ENCODE measurements at regions not wholly inside any gene's neighbourhood (a gene's known extent, or its start where the extent isn't known, plus 50 kb on each side); places are given as distances from the start of the nearest gene placed in this dataset.
"Not testable (repeated sequence)": the region's sequence is repeated elsewhere in the genome, so short reads cannot be mapped to it uniquely, and the experiment has no call there.

DNA sequence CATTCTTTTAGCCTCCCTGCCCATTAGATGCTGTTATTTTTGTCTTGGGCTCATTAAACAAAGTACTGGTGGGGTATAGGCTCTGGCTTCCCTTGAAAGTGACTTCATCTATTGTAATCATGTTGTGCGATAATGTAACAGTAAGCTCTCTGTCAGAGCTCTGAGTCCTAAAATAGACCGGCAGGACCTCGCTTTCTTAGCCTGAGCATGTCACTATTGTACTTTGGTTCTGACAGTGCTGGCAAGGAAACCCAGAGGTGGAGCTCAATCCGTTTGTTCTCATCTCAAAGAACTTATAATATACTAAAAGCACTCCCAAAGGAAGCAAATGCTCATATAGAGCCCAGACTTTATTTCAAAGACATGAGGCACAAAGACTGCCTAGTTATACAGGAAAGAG lies 339.1 kb upstream of the CCNH start:
- DNase-seq (ENCODE audit: low read depth) = no peak

DNA sequence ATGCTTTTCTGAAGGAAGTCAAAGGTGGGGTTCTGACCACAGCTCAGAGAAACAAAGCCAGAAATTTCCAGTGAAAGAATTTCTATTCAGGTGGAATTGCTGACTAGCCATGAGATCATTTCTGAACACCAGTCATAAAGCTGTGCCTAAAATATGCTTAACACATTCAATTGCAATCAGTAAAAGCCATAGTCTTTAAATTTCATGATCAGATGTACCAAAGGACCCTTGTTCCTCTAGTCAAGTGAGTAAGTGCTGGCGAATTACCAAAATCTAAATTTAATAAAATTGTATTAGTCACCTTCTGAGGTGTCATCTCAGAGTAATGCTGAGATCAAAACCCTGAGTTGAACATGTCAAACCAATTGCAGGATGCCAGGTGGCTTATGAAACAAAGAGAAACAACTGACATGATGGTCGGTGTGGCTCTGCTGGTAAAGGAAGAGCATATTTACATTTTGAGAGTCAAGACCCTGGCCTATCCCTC lies 334.2 kb upstream of the CCNH start:
- DNase-seq (ENCODE audit: low read depth) = no peak

DNA sequence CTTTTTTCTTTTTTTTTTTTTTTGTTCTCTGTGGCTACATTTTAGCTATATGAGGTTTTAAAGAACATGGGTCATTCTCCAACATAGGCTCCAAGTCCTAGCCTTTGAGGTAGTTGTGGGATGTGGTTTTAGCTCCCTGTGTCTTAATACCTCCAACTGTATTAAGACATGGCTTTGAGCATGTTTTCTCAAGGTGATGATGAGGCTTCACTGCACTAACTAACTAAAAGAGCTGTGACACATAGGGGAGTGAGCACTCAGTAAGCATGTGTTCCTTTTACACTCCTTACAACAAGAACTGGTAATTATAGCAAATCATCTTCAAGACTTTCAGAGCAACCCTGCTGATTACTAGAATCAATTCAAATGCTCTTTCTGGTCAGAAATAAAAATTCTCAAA lies 333.6 kb upstream of the CCNH start:
- DNase-seq (ENCODE audit: low read depth) = no peak

DNA sequence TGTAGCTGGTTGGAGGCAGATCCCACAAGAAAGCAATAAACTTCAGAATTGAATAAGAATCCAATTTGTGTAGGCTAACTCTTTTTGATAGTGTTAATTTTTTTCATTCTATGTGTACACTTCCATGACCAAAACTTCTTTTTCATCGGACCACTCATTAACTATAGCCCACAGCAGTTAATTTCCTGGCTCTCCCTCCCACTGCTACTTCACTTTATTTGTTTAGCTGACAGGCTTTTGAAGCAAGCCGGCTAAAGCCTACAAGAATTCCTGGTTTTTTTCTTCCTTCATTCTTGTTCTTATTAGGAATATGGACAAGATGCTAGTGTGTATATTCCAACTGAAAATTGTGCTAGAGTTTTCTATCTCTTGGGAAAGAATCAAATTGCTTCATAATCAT lies 329.2 kb upstream of the CCNH start:
- DNase-seq (ENCODE audit: low read depth) = no peak

DNA sequence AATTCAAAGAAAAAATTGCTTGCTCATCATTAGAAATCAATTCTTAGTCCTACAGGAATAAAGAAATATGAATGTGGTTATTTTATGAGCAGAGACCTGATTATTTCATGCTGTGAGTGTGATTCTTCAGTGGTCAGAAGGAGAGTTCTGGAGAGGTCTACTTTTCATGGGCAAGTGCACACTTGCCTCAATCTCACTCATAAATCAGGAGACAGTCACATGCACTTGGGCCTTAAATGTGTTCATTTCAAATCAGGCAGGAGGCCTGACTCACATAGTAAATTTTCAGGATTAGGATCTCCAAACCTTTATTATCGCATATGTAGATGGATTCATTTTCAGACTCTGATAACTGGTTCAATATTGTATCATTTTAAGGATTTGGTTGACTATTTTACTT lies 323.2 kb upstream of the CCNH start:
- no peak for DNase-seq (ENCODE audit: low read depth)

DNA sequence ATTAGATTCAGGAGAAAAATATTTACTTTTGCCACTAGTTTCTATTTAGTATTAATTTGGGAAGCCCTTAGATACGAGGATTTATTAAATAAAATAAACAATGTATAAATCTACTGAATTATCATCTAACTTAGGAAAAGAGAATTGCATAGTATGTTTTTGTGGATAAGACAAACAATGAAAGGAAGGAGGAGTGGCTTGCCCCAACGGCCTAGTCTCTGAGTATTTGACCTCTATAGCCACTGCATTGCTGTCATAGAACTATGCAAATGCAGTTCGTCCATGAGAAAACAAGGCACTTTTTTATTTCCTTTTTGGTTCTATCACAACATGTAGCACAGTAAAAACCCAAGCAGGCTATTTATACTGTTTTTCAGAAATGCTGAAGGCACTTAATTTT lies 321.2 kb upstream of the CCNH start:
- no peak for DNase-seq (ENCODE audit: low read depth)

DNA sequence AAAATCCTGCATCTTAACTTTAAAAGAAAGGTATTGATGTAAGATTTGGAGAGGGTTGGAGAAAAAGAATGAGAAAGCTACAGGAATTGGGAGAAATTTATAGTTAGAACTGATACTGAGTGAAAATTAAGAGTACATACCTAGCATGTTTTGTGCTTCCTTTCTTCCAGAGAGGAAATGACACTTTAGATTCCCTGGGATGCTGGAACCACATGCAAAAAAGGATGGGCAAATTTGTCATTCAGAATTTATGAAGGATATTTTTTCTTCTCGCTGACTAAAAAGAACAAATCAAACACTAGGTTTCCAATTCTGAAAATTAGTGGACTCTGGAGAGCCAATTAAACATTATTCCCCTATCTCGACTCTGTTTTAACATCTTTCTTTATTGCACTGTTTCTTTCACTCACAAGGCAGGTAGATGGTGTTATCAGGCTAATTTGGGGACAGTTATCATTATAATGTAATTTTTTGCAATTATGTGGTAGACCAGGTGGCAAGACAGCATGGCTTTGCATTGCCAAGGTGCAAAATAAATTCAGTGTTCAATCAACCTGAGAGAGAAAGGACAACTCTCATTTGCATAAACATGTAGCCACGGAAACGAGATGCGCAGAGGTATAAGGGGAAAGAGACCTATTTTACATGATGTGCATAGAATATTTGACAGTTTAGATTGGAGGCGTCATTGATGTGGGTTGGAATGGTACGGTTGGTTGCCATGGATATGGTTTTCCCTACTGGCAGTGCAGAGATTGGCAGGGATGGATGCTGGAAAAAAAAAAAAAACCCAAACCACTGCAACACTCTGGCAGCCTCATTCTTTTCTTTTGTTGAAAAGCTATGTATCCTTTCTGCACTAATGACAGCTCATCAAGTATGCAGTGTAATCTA lies 320.4 kb upstream of the CCNH start:
- no peak for DNase-seq (ENCODE audit: low read depth)

DNA sequence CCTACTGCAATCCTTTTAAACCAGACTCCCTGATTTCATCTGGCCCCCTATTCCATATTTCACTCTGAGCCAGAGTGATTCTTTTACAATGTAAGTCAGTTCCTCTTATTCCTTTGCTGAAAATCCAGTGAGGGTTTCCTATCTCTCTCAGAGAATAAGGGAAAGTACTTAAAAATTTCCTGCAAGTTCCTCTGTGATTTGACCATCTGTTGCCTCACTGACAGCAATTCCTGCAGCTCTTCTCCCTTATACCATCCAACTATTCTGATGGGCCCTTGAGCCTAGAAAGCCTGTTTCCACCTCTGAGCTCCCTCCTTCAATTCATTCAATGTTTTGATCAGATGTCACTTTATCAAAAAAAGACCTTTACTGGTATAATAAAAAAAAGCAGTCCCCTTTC lies 317.1 kb upstream of the CCNH start:
- DNase-seq (ENCODE audit: low read depth) = no peak

DNA sequence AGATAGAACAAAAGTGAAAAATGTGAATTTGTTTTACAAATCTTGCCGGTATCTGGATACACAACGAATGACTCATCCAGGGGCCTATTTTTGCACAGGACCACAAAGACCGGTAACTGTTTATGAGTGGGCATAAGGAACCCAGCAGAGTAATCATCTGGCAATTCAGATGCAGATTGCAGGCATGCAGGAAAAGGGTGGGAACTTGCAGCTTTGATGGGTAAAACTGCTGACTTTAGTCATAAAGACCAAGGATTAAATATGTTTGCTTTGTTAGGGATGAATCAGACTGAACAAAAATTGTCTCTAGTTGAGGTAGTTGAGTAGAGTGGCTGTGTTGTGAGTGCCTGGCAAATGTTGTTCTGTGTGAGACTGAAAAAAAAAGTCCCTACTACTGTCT lies 309.6 kb upstream of the CCNH start:
- DNase-seq (ENCODE audit: low read depth) = no peak

DNA sequence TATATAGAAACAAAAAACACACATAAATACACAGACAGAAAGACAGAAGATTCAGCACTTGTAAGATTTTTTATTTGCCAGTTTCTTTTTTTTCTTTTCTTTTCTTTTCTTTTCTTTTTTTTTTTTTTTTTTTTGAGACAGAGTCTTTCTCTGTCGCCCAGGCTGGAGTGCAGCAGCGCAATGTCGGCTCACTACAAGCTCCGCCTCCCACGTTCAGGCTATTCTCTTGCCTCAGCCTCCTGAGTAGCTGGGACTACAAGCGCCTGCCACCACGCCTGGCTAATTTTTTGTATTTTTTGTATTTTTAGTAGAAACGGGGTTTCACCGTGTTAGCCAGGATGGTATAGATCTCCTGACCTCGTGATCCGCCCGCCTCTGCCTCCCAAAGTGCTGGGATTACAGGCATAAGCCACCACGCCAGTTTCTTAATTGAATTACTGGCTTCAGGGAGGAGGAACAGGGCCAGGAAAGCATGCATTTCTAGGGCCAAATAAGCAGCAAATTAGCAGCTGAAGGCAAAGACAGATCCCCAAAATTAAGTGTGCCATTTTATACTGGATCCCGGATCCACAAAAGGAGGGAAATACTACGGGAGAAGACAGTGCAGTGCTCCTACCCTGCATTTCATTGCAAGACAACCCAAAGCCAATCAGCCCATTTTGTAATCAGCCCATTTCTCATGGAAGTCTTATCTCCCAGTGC lies 305.6 kb upstream of the CCNH start:
- not testable (repeated sequence) for DNase-seq (ENCODE audit: low read depth)

DNA sequence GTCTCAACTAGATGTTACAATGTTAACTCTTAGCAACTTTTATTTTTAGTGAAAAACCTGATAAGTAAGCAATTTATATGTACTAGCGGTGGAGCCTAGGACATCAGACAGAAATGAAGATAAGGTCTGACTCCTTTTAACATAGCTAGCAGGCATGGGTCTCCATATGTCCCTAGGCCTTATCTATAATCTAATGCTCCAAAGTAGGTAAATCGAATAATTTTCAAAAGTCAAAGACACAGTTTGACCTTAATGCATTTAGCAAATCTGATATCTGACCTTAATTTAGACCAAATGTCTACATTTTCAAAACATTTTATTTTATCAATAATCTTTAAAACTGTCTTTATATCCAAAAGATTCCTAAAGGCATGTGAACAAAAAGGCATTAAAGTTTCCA lies 305.0 kb upstream of the CCNH start:
- no peak for DNase-seq (ENCODE audit: low read depth)

DNA sequence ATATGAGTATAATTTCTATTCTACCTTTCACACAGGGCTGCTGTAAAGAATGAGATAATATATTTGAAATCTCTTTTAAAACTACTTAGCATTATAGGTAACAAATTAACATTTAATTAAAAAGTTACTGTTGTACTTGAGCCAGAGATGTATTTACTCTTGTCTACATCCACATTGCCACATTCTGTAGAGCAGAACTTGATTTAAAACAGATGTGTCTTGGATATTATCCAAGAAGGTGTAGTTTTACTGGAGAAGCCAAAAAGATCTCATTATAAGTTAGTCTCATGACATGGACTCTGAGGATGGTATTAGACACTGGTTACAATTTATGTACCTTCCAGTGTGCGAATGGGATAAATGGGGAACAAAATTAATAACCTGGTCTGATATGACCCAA lies 293.1 kb upstream of the CCNH start:
- DNase-seq (ENCODE audit: low read depth) = no peak

DNA sequence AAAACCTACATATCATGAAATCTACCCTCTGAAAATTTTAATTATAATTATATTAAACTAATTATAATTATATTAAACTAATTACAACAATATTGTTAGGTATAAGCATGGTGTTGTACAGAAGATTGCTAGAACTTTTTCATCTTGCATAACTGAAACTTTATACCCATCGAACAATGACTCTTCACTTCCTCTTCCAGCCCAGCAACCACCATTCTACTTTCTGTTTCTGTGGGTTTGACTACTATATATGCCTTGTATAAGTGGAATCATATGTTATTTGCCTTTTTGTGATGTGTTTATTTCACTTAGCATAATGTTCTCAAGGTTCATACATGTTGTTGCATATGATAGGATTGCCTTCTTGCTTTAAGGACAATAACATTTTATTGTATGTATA lies 274.2 kb upstream of the CCNH start:
- no peak for DNase-seq (ENCODE audit: low read depth)

DNA sequence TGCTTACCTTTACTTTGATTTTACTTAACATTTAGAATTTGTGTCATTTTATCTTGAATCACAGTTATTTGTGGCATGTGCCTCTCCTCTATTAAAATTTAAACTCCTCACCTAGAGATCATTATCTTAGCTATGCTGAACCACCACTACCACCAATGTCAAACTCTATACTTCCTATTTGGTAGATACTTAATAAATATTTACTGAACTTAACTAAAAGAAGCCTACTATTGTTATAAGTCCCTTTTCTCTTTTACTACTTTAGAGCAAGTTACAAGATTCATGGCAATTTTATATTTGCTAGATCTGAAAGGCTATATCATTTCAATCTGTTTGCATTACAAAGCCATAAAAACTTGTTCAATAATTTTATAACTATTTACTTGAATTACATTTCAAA lies 273.3 kb upstream of the CCNH start:
- no peak for DNase-seq (ENCODE audit: low read depth)

DNA sequence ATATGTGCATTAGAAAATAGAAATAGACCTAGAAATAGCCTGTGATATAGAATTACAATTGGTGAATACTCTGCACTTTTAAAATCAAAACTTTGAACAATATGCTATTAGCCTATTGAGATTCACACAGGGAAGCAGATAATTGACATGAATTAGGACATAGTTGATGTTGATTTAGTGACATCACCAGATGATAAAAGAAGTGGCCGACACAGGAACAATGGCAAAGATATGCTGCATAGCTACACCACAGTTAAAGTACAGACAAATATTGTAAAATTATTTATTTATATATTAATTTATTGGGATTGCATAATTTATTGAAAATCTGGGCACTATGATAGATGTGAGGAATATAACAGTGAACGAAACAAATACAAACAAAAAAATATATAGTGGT lies 261.5 kb upstream of the CCNH start:
- no peak for DNase-seq (ENCODE audit: low read depth)

DNA sequence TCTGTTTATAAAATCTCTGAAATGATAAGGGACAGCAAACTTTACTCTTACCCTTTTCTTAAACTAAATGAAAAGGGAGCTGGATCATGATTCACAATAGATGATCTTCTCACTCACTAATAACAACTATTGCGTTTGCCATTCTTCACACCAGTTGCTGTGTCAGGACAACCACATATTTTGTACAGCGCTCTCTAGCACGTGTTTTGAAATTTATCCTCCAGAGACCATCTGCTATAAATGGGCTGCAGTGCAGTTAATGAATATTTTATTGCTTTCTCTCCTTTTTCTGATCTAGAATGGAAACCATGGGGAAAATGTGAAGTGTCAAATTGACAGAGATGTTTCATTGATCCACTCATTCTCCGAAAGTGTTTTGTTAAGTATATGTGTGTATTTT lies 258.4 kb upstream of the CCNH start:
- no peak for DNase-seq (ENCODE audit: low read depth)

DNA sequence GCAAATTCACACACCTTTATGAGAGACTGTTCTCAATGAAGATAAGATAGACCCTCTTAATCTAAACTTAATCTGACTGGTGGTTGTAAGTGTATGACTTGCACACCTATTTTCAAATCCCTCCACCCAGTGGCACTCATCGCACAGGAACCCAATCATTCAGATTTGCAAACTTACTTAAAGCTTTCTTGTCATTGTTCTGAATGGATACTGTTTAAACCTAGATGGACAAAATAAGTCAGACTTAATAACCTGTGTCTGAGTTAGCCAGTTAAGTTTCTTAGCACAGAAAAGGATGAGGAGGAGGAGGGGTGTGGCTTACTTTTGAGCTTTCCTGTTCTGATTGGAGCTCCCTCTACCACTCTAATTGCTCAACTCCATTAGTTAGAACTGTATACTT lies 252.4 kb upstream of the CCNH start:
- no peak for DNase-seq (ENCODE audit: low read depth)

DNA sequence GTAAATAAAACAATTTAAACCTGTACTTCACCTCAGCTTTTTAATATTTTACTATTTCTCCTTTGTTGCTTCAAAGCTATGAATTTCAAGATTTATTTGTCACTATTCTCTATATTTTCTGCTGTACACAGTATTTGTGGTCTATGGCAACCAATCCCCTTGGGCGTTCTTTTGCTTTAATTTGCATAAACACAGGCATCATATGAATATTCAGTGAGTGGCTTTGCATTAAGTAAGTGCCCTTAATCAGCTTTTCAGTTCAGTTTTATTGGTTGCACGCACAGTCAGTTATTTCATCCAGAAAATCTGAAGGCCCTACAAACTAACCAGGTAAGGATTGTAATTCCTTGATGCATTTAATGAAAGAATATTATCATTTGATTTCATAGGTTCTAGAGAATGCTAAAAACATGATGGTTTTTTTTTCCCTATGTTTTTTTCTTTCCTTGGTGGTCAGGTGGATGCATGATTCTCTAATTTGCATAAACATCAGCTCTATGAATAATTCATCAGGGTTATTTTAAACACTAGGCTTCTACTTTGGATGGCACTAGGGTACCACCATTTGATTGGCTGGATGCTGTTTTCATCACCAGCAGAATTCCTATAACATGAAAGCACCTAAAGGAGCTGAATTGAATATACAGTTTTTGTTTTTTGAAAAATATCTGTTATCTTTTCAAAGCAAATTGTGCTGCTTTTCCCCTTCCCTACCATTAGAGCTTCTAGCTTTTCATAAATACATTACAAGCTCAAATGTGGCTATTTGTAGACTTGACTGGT lies 249.2 kb upstream of the CCNH start:
- DNase-seq (ENCODE audit: low read depth) = no peak

DNA sequence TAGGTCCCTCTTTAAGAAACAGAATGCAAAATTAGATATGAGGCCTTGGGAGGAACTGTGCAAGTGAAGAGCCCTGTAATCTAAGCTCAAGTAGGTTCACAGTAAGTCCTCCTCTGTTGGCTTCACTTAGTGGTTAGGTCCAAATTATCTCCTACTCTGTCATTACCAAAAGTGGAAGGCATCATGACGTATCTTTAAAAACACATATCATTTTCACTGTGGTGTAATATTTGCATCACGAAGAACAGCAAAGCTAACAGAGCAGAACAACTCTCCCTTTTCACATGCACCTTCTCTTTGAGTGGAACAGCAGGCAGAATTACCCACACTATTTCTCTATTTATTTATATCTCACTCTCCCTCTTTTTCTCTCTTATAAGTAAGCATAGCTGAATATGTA lies 240.5 kb upstream of the CCNH start:
- no peak for DNase-seq (ENCODE audit: low read depth)

DNA sequence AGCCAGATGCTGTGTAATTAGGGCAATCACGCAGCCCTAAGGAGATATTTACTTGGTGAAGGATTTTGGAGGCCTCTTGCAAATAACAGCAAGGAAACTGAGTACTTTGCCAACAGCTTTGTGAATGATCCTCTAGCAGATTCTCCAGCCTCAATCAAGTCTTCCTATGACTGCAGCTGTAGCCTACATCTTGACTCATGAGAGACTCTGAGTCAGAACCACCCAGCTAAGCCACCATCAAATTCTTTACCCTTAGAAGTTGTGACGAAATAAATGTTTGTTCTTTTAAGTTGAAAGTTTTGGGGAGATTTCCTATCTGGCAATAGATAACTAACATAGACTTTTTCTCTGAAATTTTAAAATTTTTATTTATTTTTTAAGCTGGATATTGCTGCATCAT lies 237.6 kb upstream of the CCNH start:
- DNase-seq (ENCODE audit: low read depth) = no peak

DNA sequence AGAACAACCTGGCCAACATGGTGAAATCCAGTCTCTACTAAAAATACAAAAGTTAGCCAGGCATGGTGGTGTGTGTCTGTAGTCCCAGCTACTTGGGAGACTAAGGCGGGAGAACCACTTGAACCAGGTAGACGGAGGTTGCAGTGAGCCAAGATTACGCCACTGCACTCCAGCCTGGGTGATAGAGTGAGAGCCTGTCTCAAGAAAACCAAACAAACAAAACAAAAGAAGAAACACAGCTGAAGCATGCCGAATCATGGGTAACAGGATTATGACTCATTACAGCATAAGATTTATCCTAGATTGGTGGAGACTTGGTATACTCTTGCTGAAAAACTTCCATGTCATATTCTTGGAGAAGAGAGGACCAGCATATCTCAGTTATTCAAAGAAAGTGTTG lies 236.7 kb upstream of the CCNH start:
- no peak for DNase-seq (ENCODE audit: low read depth)

DNA sequence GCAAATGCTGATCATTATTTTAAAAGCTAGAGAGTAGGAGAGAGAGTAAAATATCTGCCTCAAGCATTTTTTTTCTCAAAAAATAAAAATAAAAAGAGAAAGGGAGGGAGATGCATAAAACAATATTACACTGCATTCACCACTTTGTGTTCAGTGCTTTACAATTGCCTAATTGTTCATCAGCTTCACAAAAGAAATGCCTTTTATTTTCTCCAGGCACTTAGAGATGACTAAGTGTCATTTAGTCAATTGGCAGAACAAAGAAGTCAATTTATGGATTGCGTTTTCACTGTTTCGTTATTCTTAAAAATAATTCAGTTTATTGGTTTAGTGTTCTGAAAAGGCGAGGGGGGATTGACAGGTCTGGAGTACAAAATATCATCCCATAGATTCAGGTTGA lies 232.5 kb upstream of the CCNH start:
- DNase-seq (ENCODE audit: low read depth) = no peak

DNA sequence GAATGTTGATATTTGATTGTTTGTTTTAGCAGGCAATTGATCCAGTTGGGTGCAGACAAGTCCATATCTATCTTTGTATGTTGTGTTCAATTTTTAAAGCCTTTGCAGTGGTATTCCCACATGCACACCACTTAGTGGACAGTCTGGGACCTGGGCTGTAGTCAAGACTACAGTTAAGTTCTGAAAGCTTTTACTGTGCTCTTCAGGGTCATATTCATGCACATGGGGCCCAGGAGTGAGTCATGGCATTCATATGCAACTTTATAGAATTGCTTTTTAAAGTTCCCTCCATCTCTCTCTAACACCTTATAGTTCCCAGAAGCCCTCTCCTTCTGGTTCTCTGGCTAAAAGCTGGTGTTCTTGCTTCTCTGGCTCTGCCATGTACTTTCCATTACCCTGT lies 228.2 kb upstream of the CCNH start:
- no peak for DNase-seq (ENCODE audit: low read depth)

Data from HS-27A (cell line).